ENCODE measurements at regions not wholly inside any gene's neighbourhood (a gene's known extent, or its start where the extent isn't known, plus 50 kb on each side); places are given as distances from the start of the nearest gene placed in this dataset.

GRCh38 chr2:14047491-14047890 is 585.0 kb upstream of the LRATD1 start:
- Histone ChIP-seq H3K27me3 (ENCODE audit: insufficient read depth, low read depth, severe bottlenecking) (no peaks in the 10 kb centered on the region), H3K36me3 (no peaks in the 10 kb centered on the region), H3K4me3 (ENCODE audit: low read depth, low read length) (no peak overlapping the region), H3K9me3 (ENCODE audit: severe bottlenecking) (no peaks in the 10 kb centered on the region), H3K27ac (no peak overlapping the region)
- no peak for DNase-seq
- TF ChIP-seq, protein P1, sequence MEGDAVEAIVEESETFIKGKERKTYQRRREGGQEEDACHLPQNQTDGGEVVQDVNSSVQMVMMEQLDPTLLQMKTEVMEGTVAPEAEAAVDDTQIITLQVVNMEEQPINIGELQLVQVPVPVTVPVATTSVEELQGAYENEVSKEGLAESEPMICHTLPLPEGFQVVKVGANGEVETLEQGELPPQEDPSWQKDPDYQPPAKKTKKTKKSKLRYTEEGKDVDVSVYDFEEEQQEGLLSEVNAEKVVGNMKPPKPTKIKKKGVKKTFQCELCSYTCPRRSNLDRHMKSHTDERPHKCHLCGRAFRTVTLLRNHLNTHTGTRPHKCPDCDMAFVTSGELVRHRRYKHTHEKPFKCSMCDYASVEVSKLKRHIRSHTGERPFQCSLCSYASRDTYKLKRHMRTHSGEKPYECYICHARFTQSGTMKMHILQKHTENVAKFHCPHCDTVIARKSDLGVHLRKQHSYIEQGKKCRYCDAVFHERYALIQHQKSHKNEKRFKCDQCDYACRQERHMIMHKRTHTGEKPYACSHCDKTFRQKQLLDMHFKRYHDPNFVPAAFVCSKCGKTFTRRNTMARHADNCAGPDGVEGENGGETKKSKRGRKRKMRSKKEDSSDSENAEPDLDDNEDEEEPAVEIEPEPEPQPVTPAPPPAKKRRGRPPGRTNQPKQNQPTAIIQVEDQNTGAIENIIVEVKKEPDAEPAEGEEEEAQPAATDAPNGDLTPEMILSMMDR (IDR thresholded peaks at IDR 0.05; ENCODE audit: low read depth, low read length), result no peak

DNA sequence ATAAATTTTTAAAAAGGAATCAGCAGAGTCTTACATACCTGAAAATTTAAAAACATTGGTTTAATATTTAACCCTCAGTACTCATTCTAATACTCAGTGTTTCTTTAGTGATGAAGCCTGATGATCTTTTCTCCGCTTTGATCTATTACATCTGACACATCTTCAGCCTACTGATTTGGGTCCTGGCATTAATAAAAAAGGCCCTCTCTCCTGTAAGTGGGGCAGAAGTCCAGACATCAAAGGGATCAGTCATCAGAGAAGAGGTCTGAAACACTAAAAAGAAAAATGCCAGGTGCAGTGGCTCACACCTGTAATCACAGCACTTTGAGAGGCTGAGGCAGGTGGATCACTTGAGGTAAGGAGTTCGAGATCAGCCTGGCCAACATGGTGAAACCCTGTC is 581.1 kb upstream of the LRATD1 start:
- H3K9me3 ChIP-seq (ENCODE audit: severe bottlenecking), result no peaks in the 10 kb centered on the region
- TF ChIP-seq, protein P1 (IDR thresholded peaks at IDR 0.05; ENCODE audit: low read depth, low read length), result no peak
- no peaks in the 10 kb centered on the region for H3K36me3 ChIP-seq
- no peak overlapping the region for H3K4me3 ChIP-seq (ENCODE audit: low read depth, low read length)
- H3K27ac ChIP-seq, result no peak overlapping the region
- no peaks in the 10 kb centered on the region for H3K27me3 ChIP-seq (ENCODE audit: insufficient read depth, low read depth, severe bottlenecking)
- DNase-seq, result no peak

GRCh38 chr2:14053105-14053504 is 579.4 kb upstream of the LRATD1 start:
- DNase-seq, result no peak
- Histone ChIP-seq H3K4me3 (ENCODE audit: low read depth, low read length) (no peak overlapping the region), H3K27me3 (ENCODE audit: insufficient read depth, low read depth, severe bottlenecking) (no peaks in the 10 kb centered on the region), H3K9me3 (ENCODE audit: severe bottlenecking) (no peaks in the 10 kb centered on the region), H3K36me3 (no peaks in the 10 kb centered on the region), H3K27ac (no peak overlapping the region)
- TF ChIP-seq, protein P1 (IDR thresholded peaks at IDR 0.05; ENCODE audit: low read depth, low read length), result no peak

DNA sequence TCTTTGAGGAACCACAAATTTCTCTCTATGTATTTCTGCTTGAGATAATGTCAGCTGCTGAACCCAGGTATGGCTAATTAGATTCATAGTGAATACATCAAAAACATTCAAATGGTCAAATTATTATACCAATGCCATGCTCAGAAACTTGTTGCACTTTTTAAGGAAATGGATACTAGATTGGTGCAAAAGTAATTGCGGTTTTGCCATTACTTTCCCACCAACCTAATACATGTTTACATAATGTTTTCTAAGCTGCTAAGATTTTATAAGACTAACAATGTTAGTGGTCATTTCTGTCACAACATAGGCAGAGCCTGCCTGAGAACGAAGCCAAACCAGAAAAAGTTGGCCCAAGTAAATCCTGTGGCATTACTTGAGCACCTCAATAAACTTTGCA is 568.2 kb upstream of the LRATD1 start:
- H3K9me3 ChIP-seq (ENCODE audit: severe bottlenecking), result no peaks in the 10 kb centered on the region
- H3K36me3 ChIP-seq, result no peaks in the 10 kb centered on the region
- TF ChIP-seq, protein P1 (IDR thresholded peaks at IDR 0.05; ENCODE audit: low read depth, low read length), result no peak
- H3K4me3 ChIP-seq (ENCODE audit: low read depth, low read length), result no peak overlapping the region
- DNase-seq, result no peak
- no peak overlapping the region for H3K27ac ChIP-seq
- H3K27me3 ChIP-seq (ENCODE audit: insufficient read depth, low read depth, severe bottlenecking), result no peaks in the 10 kb centered on the region

- DNase-seq, result no peak
- no peaks in the 10 kb centered on the region for H3K9me3 ChIP-seq (ENCODE audit: severe bottlenecking)
- H3K27me3 ChIP-seq (ENCODE audit: insufficient read depth, low read depth, severe bottlenecking), result no peaks in the 10 kb centered on the region
- no peak overlapping the region for H3K27ac ChIP-seq
- TF ChIP-seq, protein P1 (IDR thresholded peaks at IDR 0.05; ENCODE audit: low read depth, low read length), result no peak
- no peak overlapping the region for H3K4me3 ChIP-seq (ENCODE audit: low read depth, low read length)
- H3K36me3 ChIP-seq, result no peaks in the 10 kb centered on the region
Measured at GRCh38 chr2:14072338-14072737, 560.2 kb upstream of the LRATD1 start.

DNA sequence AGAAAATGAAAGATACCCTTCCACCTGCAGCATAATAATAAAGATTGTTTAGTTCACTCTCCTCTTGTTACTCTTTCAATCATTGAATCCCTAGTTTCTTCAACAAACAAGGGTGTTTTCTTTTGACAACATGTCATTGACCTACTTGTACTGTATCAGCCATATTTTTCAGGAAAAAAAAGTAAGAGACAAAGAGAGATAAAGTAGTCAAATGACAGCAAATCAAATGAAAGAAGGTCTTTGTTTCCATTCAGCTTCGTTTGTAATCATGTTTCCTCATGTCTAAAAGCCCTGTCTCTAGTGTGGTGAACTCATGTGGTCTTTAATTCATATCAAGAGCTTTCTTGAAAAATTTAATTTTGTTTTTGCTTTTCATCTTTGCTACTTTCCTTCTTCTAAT is 557.8 kb upstream of the LRATD1 start:
- no peak overlapping the region for H3K4me3 ChIP-seq (ENCODE audit: low read depth, low read length)
- no peaks in the 10 kb centered on the region for H3K9me3 ChIP-seq (ENCODE audit: severe bottlenecking)
- H3K27me3 ChIP-seq (ENCODE audit: insufficient read depth, low read depth, severe bottlenecking), result no peaks in the 10 kb centered on the region
- H3K36me3 ChIP-seq, result no peaks in the 10 kb centered on the region
- no peak for DNase-seq
- no peak overlapping the region for H3K27ac ChIP-seq
- TF ChIP-seq, protein P1 (IDR thresholded peaks at IDR 0.05; ENCODE audit: low read depth, low read length), result no peak
